BE2C (cell line): ENCODE measurements at regions not wholly inside any gene's neighbourhood (a gene's known extent, or its start where the extent isn't known, plus 50 kb on each side); places are given as distances from the start of the nearest gene placed in this dataset.

ENCODE experiments used
- DNase-seq: peaks from one replicate; pipeline ENCODE4 v3.0.0-alpha.2; 2020
- H3K27me3 ChIP-seq: fragments of 250-450 bp; sonication (Bioruptor Pico); 2 replicates; pipeline ENCODE4 v1.5.1; 2020; ENCODE audit warnings: mild to moderate bottlenecking
- H3K36me3 ChIP-seq: fragments of 250-450 bp; sonication (Bioruptor Pico); 2 replicates; pipeline ENCODE4 v1.5.1; 2020; ENCODE audit warnings: mild to moderate bottlenecking
- H3K4me1 ChIP-seq: fragments of 250-450 bp; sonication (Bioruptor Pico); 2 replicates; pipeline ENCODE4 v1.5.1; 2020
- H3K4me3 ChIP-seq: 2 replicates; pipeline ENCODE4 v1.5.1; 2011; ENCODE audit warnings: low read depth, low read length
- H3K9me3 ChIP-seq: fragments of 250-450 bp; sonication (Bioruptor Pico); 2 replicates; pipeline ENCODE4 v1.5.1; 2020
- CTCF ChIP-seq: IDR thresholded peaks from 2 replicates; pipeline ENCODE4 v1.5.1; 2012; ENCODE audit warnings: mild to moderate bottlenecking, low read depth, low read length

GRCh38 chr18:27666016-27666415 is 480.9 kb upstream of the CHST9 start:
- Histone ChIP-seq H3K4me1 (no peaks in the 10 kb centered on the region), H3K36me3 (no peaks in the 10 kb centered on the region), H3K27me3 (no peaks in the 10 kb centered on the region), H3K4me3 (no peak overlapping the region), H3K9me3 (no peaks in the 10 kb centered on the region)
- no peak for TF ChIP-seq CTCF
- no peak for DNase-seq

GRCh38 chr18:27665264-27665799 is 480.2 kb upstream of the CHST9 start:
- no peak for DNase-seq
- TF ChIP-seq CTCF, result no peak
- H3K27me3 ChIP-seq, result no peaks in the 10 kb centered on the region

GRCh38 chr18:27662949-27663348 is 477.8 kb upstream of the CHST9 start:
- Histone ChIP-seq H3K9me3 (no peaks in the 10 kb centered on the region), H3K27me3 (no peaks in the 10 kb centered on the region), H3K4me1 (no peaks in the 10 kb centered on the region), H3K36me3 (no peaks in the 10 kb centered on the region), H3K4me3 (no peak overlapping the region)
- no peak for TF ChIP-seq CTCF
- no peak for DNase-seq

More at GRCh38 chr18:27665264-27665799, 480.2 kb upstream of the CHST9 start:
- Histone ChIP-seq H3K4me3 (no peak overlapping the region), H3K9me3 (no peaks in the 10 kb centered on the region), H3K4me1 (no peaks in the 10 kb centered on the region), H3K36me3 (no peaks in the 10 kb centered on the region)

- Histone ChIP-seq H3K36me3 (no peaks in the 10 kb centered on the region), H3K4me3 (no peak overlapping the region), H3K4me1 (no peaks in the 10 kb centered on the region), H3K9me3 (no peaks in the 10 kb centered on the region), H3K27me3 (no peaks in the 10 kb centered on the region)
- TF ChIP-seq CTCF, result no peak
- no peak for DNase-seq
Measured at GRCh38 chr18:27662537-27662936, 477.4 kb upstream of the CHST9 start.

GRCh38 chr18:27661320-27662018 is 476.4 kb upstream of the CHST9 start:
- DNase-seq, result no peak
- TF ChIP-seq CTCF, result no peak
- H3K36me3 ChIP-seq, result no peaks in the 10 kb centered on the region
- no peaks in the 10 kb centered on the region for H3K27me3 ChIP-seq
- H3K4me3 ChIP-seq, result no peak overlapping the region
- no peaks in the 10 kb centered on the region for H3K4me1 ChIP-seq
- no peaks in the 10 kb centered on the region for H3K9me3 ChIP-seq

- no peaks in the 10 kb centered on the region for H3K27me3 ChIP-seq
- no peak overlapping the region for H3K4me3 ChIP-seq
- no peaks in the 10 kb centered on the region for H3K36me3 ChIP-seq
- H3K9me3 ChIP-seq, result no peaks in the 10 kb centered on the region
- TF ChIP-seq CTCF, result no peak
- no peaks in the 10 kb centered on the region for H3K4me1 ChIP-seq
- DNase-seq, result no peak
Measured at GRCh38 chr18:27656905-27657304, 471.8 kb upstream of the CHST9 start.
